ENCODE measurements at regions not wholly inside any gene's neighbourhood (a gene's known extent, or its start where the extent isn't known, plus 50 kb on each side); places are given as distances from the start of the nearest gene placed in this dataset.

GRCh38 chr9:75382126-75382525 lies 293.8 kb downstream of the OSTF1 start:
- TF ChIP-seq CTCF (conservative IDR thresholded peaks at IDR 0.05) (no peak), EZH2 (IDR thresholded peaks at IDR 0.05; ENCODE audit: low read depth) (no peak)
